SK-N-SH treated with all-trans-retinoic acid at 6 μM for 48 hours (cell line): ENCODE measurements at regions not wholly inside any gene's neighbourhood (a gene's known extent, or its start where the extent isn't known, plus 50 kb on each side); places are given as distances from the start of the nearest gene placed in this dataset.

ENCODE experiments used
- ATAC-seq: fragments of 200-7000 bp; cut with Tn5 transposase; 3 replicates; pipeline ENCODE4 v1.9.1; 2020; ENCODE audit warnings: mild to moderate bottlenecking, moderate library complexity
- ARNTL ChIP-seq: fragments of 450-650 bp; formaldehyde crosslinking; IDR thresholded peaks from 2 replicates; pipeline ENCODE4 v1.5.0; 2020; ENCODE audit warnings: low read depth, mild to moderate bottlenecking, moderate library complexity, borderline replicate concordance
- BACH2 ChIP-seq: fragments of 250-450 bp; sonication (Bioruptor Pico); IDR thresholded peaks from 2 replicates; pipeline ENCODE4 v1.9.0; 2021; ENCODE audit warnings: mild to moderate bottlenecking, borderline replicate concordance
- CREB5 ChIP-seq: fragments of 250-450 bp; sonication (Bioruptor Pico); IDR thresholded peaks from 2 replicates; pipeline ENCODE4 v1.5.1; 2020; ENCODE audit warnings: low read depth, mild to moderate bottlenecking, moderate library complexity
- CSDC2 ChIP-seq: fragments of 250-450 bp; sonication (Bioruptor Pico); IDR thresholded peaks from 2 replicates; pipeline ENCODE4 v1.5.0; 2020; ENCODE audit warnings: mild to moderate bottlenecking, moderate library complexity
- CSRNP3 ChIP-seq: fragments of 250-450 bp; sonication (Bioruptor Pico); IDR thresholded peaks from 2 replicates; pipeline ENCODE4 v1.5.1; 2021; ENCODE audit warnings: mild to moderate bottlenecking, moderate library complexity
- ESRRG ChIP-seq: fragments of 250-450 bp; sonication (Bioruptor Pico); IDR thresholded peaks from 2 replicates; pipeline ENCODE4 v1.6.1; 2021; ENCODE audit warnings: mild to moderate bottlenecking
- ISL1 ChIP-seq: fragments of 250-450 bp; sonication (Bioruptor Pico); IDR thresholded peaks from 2 replicates; pipeline ENCODE4 v2.1.2; 2022; ENCODE audit warnings: mild to moderate bottlenecking, moderate library complexity
- OSR1 ChIP-seq: fragments of 250-450 bp; sonication (Bioruptor Pico); IDR thresholded peaks from 2 replicates; pipeline ENCODE4 v1.8.0; 2022; ENCODE audit warnings: moderate library complexity, mild to moderate bottlenecking, inconsistent platforms
- PATZ1 ChIP-seq: fragments of 250-450 bp; sonication (Bioruptor Pico); IDR thresholded peaks from 2 replicates; pipeline ENCODE4 v1.8.0; 2020; ENCODE audit warnings: mild to moderate bottlenecking, moderate library complexity, borderline replicate concordance
- POU6F1 ChIP-seq: fragments of 250-450 bp; sonication (Bioruptor Pico); IDR thresholded peaks from 2 replicates; pipeline ENCODE4 v1.8.0; 2021; ENCODE audit warnings: low read depth, mild to moderate bottlenecking, moderate library complexity, borderline replicate concordance
- PPARA ChIP-seq: fragments of 250-450 bp; sonication (Bioruptor Pico); IDR thresholded peaks from 2 replicates; pipeline ENCODE4 v1.5.0; 2020; ENCODE audit warnings: mild to moderate bottlenecking, borderline replicate concordance
- RARB ChIP-seq: fragments of 250-450 bp; sonication (Bioruptor Pico); IDR thresholded peaks from 2 replicates; pipeline ENCODE4 v1.8.0; 2021; ENCODE audit warnings: mild to moderate bottlenecking, moderate library complexity
- SNAI2 ChIP-seq: fragments of 250-450 bp; sonication (Bioruptor Pico); IDR thresholded peaks from 2 replicates; pipeline ENCODE4 v1.5.0; 2020; ENCODE audit warnings: mild to moderate bottlenecking, moderate library complexity
- TCF4 ChIP-seq: fragments of 250-450 bp; sonication (Bioruptor Pico); IDR thresholded peaks from 2 replicates; pipeline ENCODE4 v1.8.0; 2021; ENCODE audit warnings: mild to moderate bottlenecking, moderate library complexity, borderline replicate concordance
- TOX ChIP-seq: fragments of 250-450 bp; sonication (Bioruptor Pico); IDR thresholded peaks from 2 replicates; pipeline ENCODE4 v1.8.0; 2021; ENCODE audit warnings: mild to moderate bottlenecking, moderate library complexity, borderline replicate concordance
- ZC3H10 ChIP-seq: fragments of 250-450 bp; sonication (Bioruptor Pico); IDR thresholded peaks from 2 replicates; pipeline ENCODE4 v1.5.1; 2021; ENCODE audit warnings: mild to moderate bottlenecking, moderate library complexity
- ZFP3 ChIP-seq: fragments of 250-450 bp; sonication (Bioruptor Pico); IDR thresholded peaks from 2 replicates; pipeline ENCODE4 v1.5.0; 2020; ENCODE audit warnings: mild to moderate bottlenecking, moderate library complexity
- ZFP30 ChIP-seq: fragments of 450-650 bp; formaldehyde crosslinking; IDR thresholded peaks from 2 replicates; pipeline ENCODE4 v1.5.0; 2022; ENCODE audit warnings: mild to moderate bottlenecking, moderate library complexity
- ZNF565 ChIP-seq: fragments of 450-650 bp; formaldehyde crosslinking; conservative IDR thresholded peaks from 2 replicates; pipeline ENCODE4 v1.5.0; 2020; ENCODE audit warnings: low read depth, mild to moderate bottlenecking, moderate library complexity
- ZNF70 ChIP-seq: fragments of 450-650 bp; formaldehyde crosslinking; IDR thresholded peaks from 2 replicates; pipeline ENCODE4 v1.5.0; 2020; ENCODE audit warnings: mild to moderate bottlenecking, moderate library complexity

- TF ChIP-seq OSR1 (CRISPR knock-in tag), result no peak
- no peak for TF ChIP-seq ZC3H10 (CRISPR knock-in tag)
- TF ChIP-seq PPARA (CRISPR knock-in tag), result no peak
- no peak for TF ChIP-seq TOX (CRISPR knock-in tag)
- TF ChIP-seq ISL1 (CRISPR knock-in tag), result no peak
- TF ChIP-seq ARNTL (CRISPR knock-in tag), result no peak
These were observed 233.9 kb downstream of the ZNF248 start for GRCh38 chr10:37623506-37623905.

GRCh38 chr10:37619336-37619735 lies 238.1 kb downstream of the ZNF248 start:
- ATAC-seq, result no peak
- TF ChIP-seq ESRRG (no peak), BACH2 (CRISPR knock-in tag) (no peak), SNAI2 (CRISPR knock-in tag) (no peak), ZC3H10 (CRISPR knock-in tag) (no peak), TOX (CRISPR knock-in tag) (no peak), ZNF565 (CRISPR knock-in tag) (no peak), RARB (CRISPR knock-in tag) (no peak), CSDC2 (no peak)

More at GRCh38 chr10:37623506-37623905, 233.9 kb downstream of the ZNF248 start:
- no peak for ATAC-seq

GRCh38 chr10:37588299-37588698 lies 269.1 kb downstream of the ZNF248 start:
- no peak for ATAC-seq
- TF ChIP-seq ESRRG, result no peak
- TF ChIP-seq TCF4 (CRISPR knock-in tag), result no peak
- TF ChIP-seq CREB5 (CRISPR knock-in tag), result no peak
- no peak for TF ChIP-seq SNAI2 (CRISPR knock-in tag)
- no peak for TF ChIP-seq ZC3H10 (CRISPR knock-in tag)
- TF ChIP-seq ZFP3, result no peak
- TF ChIP-seq CSRNP3 (CRISPR knock-in tag), result no peak
- TF ChIP-seq BACH2 (CRISPR knock-in tag), result no peak
- no peak for TF ChIP-seq ZNF70
- no peak for TF ChIP-seq PPARA (CRISPR knock-in tag)
- no peak for TF ChIP-seq TOX (CRISPR knock-in tag)
- TF ChIP-seq, all 23 proteins: peak for 0

- TF ChIP-seq CREB5 (CRISPR knock-in tag) (no peak), PATZ1 (no peak), TCF4 (CRISPR knock-in tag) (no peak), ISL1 (CRISPR knock-in tag) (no peak), RARB (CRISPR knock-in tag) (no peak), ESRRG (no peak), ZNF565 (CRISPR knock-in tag) (no peak), POU6F1 (CRISPR knock-in tag) (no peak), BACH2 (CRISPR knock-in tag) (no peak), CSDC2 (no peak), ZFP30 (CRISPR knock-in tag) (no peak), ZNF70 (no peak), CSRNP3 (CRISPR knock-in tag) (no peak)
- ATAC-seq, result no peak
These were observed 272.8 kb downstream of the ZNF248 start for GRCh38 chr10:37584643-37585042.
